ENCODE measurements at regions not wholly inside any gene's neighbourhood (a gene's known extent, or its start where the extent isn't known, plus 50 kb on each side); places are given as distances from the start of the nearest gene placed in this dataset.

DNA sequence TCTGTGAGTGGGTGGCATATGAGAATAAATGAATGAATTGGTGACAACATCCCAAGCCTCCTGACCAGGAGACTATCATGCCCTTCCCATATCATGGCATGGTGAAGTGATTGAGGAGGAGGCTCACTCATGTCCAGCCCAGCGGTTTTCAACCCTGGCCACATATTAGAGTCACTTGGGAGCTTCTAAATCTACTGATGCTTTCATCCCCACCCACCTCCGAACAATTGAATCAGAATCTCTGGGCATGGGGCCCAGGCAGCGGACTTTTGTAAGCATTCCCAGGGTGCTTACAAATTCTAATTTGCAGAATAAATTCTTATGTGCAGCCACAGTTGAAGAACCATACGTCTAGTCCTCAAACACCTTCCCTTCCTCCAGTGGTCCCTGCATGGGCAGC is 81.7 kb upstream of the SEC11C start:
- TF ChIP-seq TCF4 (CRISPR knock-in tag; IDR thresholded peaks at IDR 0.05; ENCODE audit: borderline replicate concordance) (no peak), ZNF70 (CRISPR knock-in tag; IDR thresholded peaks at IDR 0.05) (no peak), ARNTL (CRISPR knock-in tag; IDR thresholded peaks at IDR 0.05; ENCODE audit: borderline replicate concordance, low read depth) (no peak), SNAI2 (CRISPR knock-in tag; IDR thresholded peaks at IDR 0.05) (no peak), PATZ1 (CRISPR knock-in tag; IDR thresholded peaks at IDR 0.05; ENCODE audit: borderline replicate concordance) (no peak), ZNF8 (CRISPR knock-in tag; IDR thresholded peaks at IDR 0.05) (no peak), TSHZ2 (CRISPR knock-in tag; IDR thresholded peaks at IDR 0.05) (no peak), CREB5 (CRISPR knock-in tag; IDR thresholded peaks at IDR 0.05; ENCODE audit: low read depth) (no peak), ZC3H10 (CRISPR knock-in tag; IDR thresholded peaks at IDR 0.05) (no peak), BACH2 (CRISPR knock-in tag; IDR thresholded peaks at IDR 0.05; ENCODE audit: borderline replicate concordance) (no peak)

All from SK-N-SH treated with all-trans-retinoic acid at 6 μM for 48 hours (cell line).